Upper lobe of left lung (tissue), 4 donors: ENCODE measurements at regions not wholly inside any gene's neighbourhood (a gene's known extent, or its start where the extent isn't known, plus 50 kb on each side); places are given as distances from the start of the nearest gene placed in this dataset.

ENCODE experiments used
- CTCF ChIP-seq, 6 experiments: fragments of 450-650 bp in 4 of 6; fragments of 200-600 bp in 2 of 6; sonication (generic) in 2 of 6; IDR thresholded peaks; one replicate each; pipeline ENCODE4 v1.5.1; 2016 to 2019; ENCODE audit warnings: antibody characterized with exemption in 6 of 6
- EP300 ChIP-seq, 4 donors: sonication (generic); formaldehyde crosslinking; IDR thresholded peaks; one replicate each; pipeline ENCODE4 v1.5.1; 2017; ENCODE audit warnings: antibody characterized with exemption in 4 of 4, control low read depth in 2 of 4
- POLR2A ChIP-seq, 4 donors: fragments of 450-650 bp; IDR thresholded peaks; one replicate each; pipeline ENCODE4 v1.5.1; 2016 to 2017; ENCODE audit warnings: antibody characterized with exemption in 4 of 4, mild to moderate bottlenecking in 2 of 4
- POLR2AphosphoS5 ChIP-seq, 2 donors: sonication (generic); formaldehyde crosslinking; IDR thresholded peaks; one replicate each; pipeline ENCODE4 v1.5.1; 2017; ENCODE audit warnings: antibody characterized with exemption in 2 of 2

- TF ChIP-seq CTCF (IDR thresholded peaks at IDR 0.05), result no peak
- no peak for TF ChIP-seq EP300 (IDR thresholded peaks at IDR 0.05)
- TF ChIP-seq POLR2AphosphoS5 (IDR thresholded peaks at IDR 0.05), result no peak
- no peak for TF ChIP-seq POLR2A (IDR thresholded peaks at IDR 0.05)
Measured at GRCh38 chr5:5986492-5987178, 391.7 kb downstream of the MED10 start.
